ENCODE measurements at regions not wholly inside any gene's neighbourhood (a gene's known extent, or its start where the extent isn't known, plus 50 kb on each side); places are given as distances from the start of the nearest gene placed in this dataset.

DNA sequence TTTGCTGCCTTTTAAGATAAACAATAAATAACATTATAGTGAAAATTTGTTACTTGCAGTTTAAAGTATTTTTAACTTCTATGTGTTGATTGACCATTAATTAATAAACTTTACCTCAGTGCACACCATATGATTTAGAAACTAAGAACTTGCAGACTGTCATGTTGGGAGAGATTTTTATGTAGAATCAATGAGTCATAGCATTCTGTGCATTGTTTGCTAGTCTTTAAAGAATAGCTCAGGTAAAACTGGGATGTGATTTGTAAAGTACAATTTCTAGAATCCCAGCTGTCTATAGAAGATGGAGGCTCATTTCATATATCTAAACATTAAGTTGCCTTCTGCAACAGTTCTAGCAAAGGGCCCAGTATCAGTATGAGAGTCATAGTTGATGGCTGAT, 199.6 kb upstream of the SEMA3A start:
- intact Hi-C loops (cut with DNase I): no loop called here
- Histone ChIP-seq H3K27me3 (no peaks in the 10 kb centered on the region), H3K36me3 (no peaks in the 10 kb centered on the region), H3K27ac (no peak overlapping the region), H3K4me3 (no peak overlapping the region), H3K9me3 (no peaks in the 10 kb centered on the region), H3K4me1 (no peaks in the 10 kb centered on the region)
- TF ChIP-seq, protein P1, sequence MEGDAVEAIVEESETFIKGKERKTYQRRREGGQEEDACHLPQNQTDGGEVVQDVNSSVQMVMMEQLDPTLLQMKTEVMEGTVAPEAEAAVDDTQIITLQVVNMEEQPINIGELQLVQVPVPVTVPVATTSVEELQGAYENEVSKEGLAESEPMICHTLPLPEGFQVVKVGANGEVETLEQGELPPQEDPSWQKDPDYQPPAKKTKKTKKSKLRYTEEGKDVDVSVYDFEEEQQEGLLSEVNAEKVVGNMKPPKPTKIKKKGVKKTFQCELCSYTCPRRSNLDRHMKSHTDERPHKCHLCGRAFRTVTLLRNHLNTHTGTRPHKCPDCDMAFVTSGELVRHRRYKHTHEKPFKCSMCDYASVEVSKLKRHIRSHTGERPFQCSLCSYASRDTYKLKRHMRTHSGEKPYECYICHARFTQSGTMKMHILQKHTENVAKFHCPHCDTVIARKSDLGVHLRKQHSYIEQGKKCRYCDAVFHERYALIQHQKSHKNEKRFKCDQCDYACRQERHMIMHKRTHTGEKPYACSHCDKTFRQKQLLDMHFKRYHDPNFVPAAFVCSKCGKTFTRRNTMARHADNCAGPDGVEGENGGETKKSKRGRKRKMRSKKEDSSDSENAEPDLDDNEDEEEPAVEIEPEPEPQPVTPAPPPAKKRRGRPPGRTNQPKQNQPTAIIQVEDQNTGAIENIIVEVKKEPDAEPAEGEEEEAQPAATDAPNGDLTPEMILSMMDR (IDR thresholded peaks at IDR 0.05): no peak
- no peak for TF ChIP-seq POLR2A (IDR thresholded peaks at IDR 0.05)
- no peak for ATAC-seq
- DNase-seq: no peak

DNA sequence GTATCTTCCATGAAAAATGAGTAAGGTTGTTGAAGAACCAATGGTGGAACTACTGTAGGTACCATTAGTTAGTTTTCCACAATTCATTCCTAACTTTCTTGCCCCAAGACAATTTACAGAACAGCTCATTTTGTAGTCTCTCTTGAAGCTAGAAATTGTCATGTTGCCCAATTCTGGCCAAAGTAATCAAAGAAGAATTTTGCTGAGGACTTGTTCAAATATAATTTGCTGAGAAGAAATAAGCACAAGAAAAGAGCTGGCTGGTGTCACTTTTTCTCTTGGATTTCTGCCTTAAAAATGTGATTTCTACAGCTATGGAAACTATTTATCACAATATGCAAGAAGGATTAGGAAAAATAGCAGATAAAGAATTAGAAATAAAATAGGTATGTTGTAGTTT, 199.2 kb upstream of the SEMA3A start:
- Histone ChIP-seq H3K4me1 (no peaks in the 10 kb centered on the region), H3K27ac (no peak overlapping the region), H3K4me3 (no peak overlapping the region), H3K27me3 (no peaks in the 10 kb centered on the region), H3K9me3 (no peaks in the 10 kb centered on the region), H3K36me3 (no peaks in the 10 kb centered on the region)
- DNase-seq (no peak), ATAC-seq (no peak)
- intact Hi-C loops (cut with DNase I): no loop called here
- TF ChIP-seq POLR2A (IDR thresholded peaks at IDR 0.05): no peak
- TF ChIP-seq, protein P1 (IDR thresholded peaks at IDR 0.05): no peak

DNA sequence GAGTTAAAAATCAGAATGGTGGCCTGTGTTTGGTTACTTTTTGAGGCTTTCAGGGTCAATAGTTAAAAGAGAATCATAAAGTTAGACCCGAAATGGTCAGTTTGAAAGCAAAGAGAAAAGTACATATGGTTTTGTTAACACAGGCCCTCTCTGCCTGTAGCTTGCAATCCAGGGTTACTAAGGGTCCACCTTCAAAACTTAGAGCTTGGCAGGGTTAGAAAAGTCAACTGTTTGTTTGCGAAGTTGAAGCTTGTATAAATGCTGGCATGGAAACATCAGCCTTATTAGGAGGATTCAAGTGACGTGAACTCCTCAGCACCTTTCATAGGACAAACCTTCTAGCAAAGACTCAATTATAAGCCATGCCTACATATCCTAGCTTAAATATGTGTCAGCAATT, 196.3 kb upstream of the SEMA3A start:
- Histone ChIP-seq H3K27ac (no peak overlapping the region), H3K9me3 (no peaks in the 10 kb centered on the region), H3K36me3 (no peaks in the 10 kb centered on the region), H3K4me3 (no peak overlapping the region), H3K27me3 (no peaks in the 10 kb centered on the region), H3K4me1 (no peaks in the 10 kb centered on the region)
- TF ChIP-seq, protein P1 (IDR thresholded peaks at IDR 0.05): no peak
- no peak for TF ChIP-seq POLR2A (IDR thresholded peaks at IDR 0.05)
- WGBS (ENCODE audit: insufficient coverage, low coverage, low lambda C conversion rate, missing lambda C conversion rate): 24% methylated on average over 3 of the region's 3 CpGs
- ATAC-seq (no peak), DNase-seq (no peak)
- intact Hi-C loops (cut with DNase I): no loop called here

DNA sequence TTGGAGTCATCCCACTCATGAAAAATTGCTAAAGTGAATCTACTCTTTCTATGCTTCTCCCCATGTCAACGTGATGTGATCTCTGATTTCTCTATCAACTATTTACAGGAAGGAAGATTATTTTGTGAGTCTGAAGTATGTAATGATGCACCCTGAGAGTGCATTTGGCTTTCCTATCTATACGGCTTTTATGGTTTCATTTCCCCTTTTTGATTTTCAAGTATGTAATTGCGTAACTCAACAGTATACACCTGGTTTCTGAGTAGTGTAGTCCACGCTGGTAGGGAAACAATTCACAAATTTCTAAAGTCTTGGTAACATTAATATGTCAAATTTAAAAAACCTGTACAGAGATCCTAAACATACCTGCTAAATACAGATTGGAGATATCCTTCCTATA, 194.7 kb upstream of the SEMA3A start:
- intact Hi-C loops (cut with DNase I): no loop called here
- WGBS (ENCODE audit: insufficient coverage, low coverage, low lambda C conversion rate, missing lambda C conversion rate): 38% methylated on average over 4 of the region's 4 CpGs
- no peaks in the 10 kb centered on the region for H3K4me1 ChIP-seq

DNA sequence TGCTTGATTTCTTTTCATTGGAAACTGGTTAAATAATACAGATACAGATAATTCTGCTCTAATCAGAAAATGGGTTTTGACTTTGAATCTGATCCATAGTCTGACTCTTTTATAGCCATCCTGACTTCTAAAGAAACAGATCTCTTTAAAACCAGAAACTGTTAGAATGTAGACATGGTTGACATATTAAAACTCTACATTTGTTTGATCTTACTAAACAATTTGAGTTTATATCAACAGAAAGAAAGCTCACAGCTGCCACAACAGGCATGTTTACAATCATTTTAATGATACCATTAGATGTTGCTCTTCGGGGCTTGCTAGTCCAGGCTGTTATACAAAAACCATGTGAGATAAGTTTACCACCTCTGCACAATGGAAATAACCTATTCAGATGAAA, 193.0 kb upstream of the SEMA3A start:
- WGBS (ENCODE audit: insufficient coverage, low coverage, low lambda C conversion rate, missing lambda C conversion rate): 64% methylated on average over 1 of the region's 1 CpG
- no peak overlapping the region for H3K4me3 ChIP-seq

More for the DNA sequence above, 194.7 kb upstream of the SEMA3A start:
- H3K27ac ChIP-seq: no peak overlapping the region
- H3K36me3 ChIP-seq: no peaks in the 10 kb centered on the region
- no peaks in the 10 kb centered on the region for H3K27me3 ChIP-seq
- DNase-seq: no peak
- no peak overlapping the region for H3K4me3 ChIP-seq
- ATAC-seq: no peak
- no peaks in the 10 kb centered on the region for H3K9me3 ChIP-seq
- TF ChIP-seq, protein P1 (IDR thresholded peaks at IDR 0.05): no peak
- no peak for TF ChIP-seq POLR2A (IDR thresholded peaks at IDR 0.05)

More for the DNA sequence above, 193.0 kb upstream of the SEMA3A start:
- Histone ChIP-seq H3K27me3 (no peaks in the 10 kb centered on the region), H3K27ac (no peak overlapping the region), H3K9me3 (no peaks in the 10 kb centered on the region), H3K4me1 (no peaks in the 10 kb centered on the region), H3K36me3 (no peaks in the 10 kb centered on the region)
- ATAC-seq: no peak
- intact Hi-C loops (cut with DNase I): no loop called here
- TF ChIP-seq POLR2A (IDR thresholded peaks at IDR 0.05): no peak
- TF ChIP-seq, protein P1 (IDR thresholded peaks at IDR 0.05): no peak
- DNase-seq: no peak

Data from right lobe of liver (tissue), 6 donors.